ENCODE measurements at regions not wholly inside any gene's neighbourhood (a gene's known extent, or its start where the extent isn't known, plus 50 kb on each side); places are given as distances from the start of the nearest gene placed in this dataset.

DNA sequence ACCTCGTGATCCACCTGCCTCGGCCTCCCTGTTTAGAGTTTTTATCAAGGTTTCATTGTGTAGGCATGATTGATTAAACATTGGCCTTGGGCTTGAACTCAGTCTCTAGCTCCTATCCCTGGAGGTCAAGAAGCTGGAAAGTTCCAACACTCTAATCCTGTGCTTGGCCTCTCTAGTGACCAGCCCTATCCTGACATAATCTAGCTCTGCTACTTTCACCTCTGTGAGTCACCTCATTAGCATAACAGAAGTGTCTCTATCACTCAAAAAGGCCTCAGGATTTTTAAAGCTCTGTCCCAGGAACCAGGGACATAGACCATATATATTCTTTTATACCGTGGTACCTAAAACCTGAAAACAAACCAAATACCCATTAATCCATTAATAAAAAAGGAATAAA, 377.5 kb downstream of the CENPC start:
- DNase-seq, result no peak

DNA sequence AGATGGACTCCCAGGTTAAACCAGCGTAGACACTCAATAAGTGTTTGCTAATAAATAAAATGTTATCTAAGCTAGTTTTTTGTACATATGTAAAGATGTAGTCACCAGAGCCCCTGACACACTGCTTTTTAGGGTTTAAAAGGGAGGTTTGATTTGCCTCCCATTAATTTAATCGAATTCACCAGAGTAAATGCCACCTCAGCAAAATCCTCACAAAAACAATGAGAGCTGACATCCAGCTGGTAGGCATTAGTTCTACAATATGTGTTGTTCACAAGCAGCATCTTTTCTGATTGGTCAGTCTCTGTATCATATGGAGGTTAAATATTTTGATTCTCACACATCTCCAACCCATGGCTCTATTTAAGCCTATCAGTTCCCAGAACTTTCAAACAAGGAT, 382.6 kb downstream of the CENPC start:
- intact Hi-C loops (cut with DNase I; ENCODE audit: low total_unique reads), result no loop called here
- 69 to 84% (median 79%) methylated on average over 2 of the region's 2 CpGs for WGBS, 5 donors
- H3K27me3 ChIP-seq (replicated peaks in 1 of 7), result no peaks in the 10 kb centered on the region
- no peak for TF ChIP-seq POLR2AphosphoS5 (IDR thresholded peaks at IDR 0.05)
- no peaks in the 10 kb centered on the region for H3K4me1 ChIP-seq
- H3K36me3 ChIP-seq, result no peaks in the 10 kb centered on the region
- DNase-seq, result no peak
- H3K27ac ChIP-seq, result no peak overlapping the region
- H3K4me3 ChIP-seq, result no peak overlapping the region
- no peaks in the 10 kb centered on the region for H3K9me3 ChIP-seq

More for the DNA sequence above, 377.5 kb downstream of the CENPC start:
- Histone ChIP-seq H3K36me3 (no peaks in the 10 kb centered on the region), H3K4me1 (no peaks in the 10 kb centered on the region), H3K9me3 (peaks cover 0 to 6% (median 0%) of the 10 kb centered on the region in 8 donors), H3K27me3 (replicated peaks in 1 of 7) (no peaks in the 10 kb centered on the region), H3K4me3 (no peak overlapping the region), H3K27ac (no peak overlapping the region)
- TF ChIP-seq POLR2A (IDR thresholded peaks at IDR 0.05) (no peak), POLR2AphosphoS5 (IDR thresholded peaks at IDR 0.05) (no peak)
- TF ChIP-seq, protein P1, sequence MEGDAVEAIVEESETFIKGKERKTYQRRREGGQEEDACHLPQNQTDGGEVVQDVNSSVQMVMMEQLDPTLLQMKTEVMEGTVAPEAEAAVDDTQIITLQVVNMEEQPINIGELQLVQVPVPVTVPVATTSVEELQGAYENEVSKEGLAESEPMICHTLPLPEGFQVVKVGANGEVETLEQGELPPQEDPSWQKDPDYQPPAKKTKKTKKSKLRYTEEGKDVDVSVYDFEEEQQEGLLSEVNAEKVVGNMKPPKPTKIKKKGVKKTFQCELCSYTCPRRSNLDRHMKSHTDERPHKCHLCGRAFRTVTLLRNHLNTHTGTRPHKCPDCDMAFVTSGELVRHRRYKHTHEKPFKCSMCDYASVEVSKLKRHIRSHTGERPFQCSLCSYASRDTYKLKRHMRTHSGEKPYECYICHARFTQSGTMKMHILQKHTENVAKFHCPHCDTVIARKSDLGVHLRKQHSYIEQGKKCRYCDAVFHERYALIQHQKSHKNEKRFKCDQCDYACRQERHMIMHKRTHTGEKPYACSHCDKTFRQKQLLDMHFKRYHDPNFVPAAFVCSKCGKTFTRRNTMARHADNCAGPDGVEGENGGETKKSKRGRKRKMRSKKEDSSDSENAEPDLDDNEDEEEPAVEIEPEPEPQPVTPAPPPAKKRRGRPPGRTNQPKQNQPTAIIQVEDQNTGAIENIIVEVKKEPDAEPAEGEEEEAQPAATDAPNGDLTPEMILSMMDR (IDR thresholded peaks at IDR 0.05 in 8 of 11, conservative IDR thresholded peaks at IDR 0.05 in 3 of 11), result no peak
- WGBS, 5 donors, result 76 to 94% (median 92%) methylated on average over 3 of the region's 3 CpGs
- intact Hi-C loops (cut with DNase I; ENCODE audit: low total_unique reads), result no loop called here

DNA sequence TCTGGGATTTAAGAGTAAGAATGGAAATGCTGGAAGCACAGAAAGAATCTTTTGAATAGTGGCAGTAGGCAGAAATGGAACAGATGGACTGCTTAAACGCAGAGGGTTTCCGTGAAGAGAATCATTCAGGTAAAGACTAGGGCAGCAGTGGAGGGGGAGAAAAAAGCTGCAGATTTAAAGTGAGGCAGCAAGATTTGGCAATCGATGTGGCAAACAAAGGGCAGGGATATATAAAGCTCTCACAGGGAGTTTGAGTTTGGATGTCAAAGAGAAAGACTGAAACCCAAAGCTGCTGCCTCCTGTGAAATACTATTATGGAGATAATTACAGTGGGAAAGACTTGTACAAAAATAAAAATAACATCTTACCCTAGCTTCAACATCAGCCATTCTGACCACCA, 384.0 kb downstream of the CENPC start:
- DNase-seq, result no peak
- TF ChIP-seq POLR2A (IDR thresholded peaks at IDR 0.05) (no peak), POLR2AphosphoS5 (IDR thresholded peaks at IDR 0.05) (no peak)
- TF ChIP-seq, protein P1 (IDR thresholded peaks at IDR 0.05 in 8 of 11, conservative IDR thresholded peaks at IDR 0.05 in 3 of 11), result no peak
- Histone ChIP-seq H3K27ac (no peak overlapping the region), H3K9me3 (no peaks in the 10 kb centered on the region), H3K36me3 (no peaks in the 10 kb centered on the region), H3K27me3 (replicated peaks in 1 of 7) (no peaks in the 10 kb centered on the region), H3K4me3 (no peak overlapping the region), H3K4me1 (no peaks in the 10 kb centered on the region)
- intact Hi-C loops (cut with DNase I; ENCODE audit: low total_unique reads), result no loop called here
- WGBS, 5 donors, result 77 to 89% (median 82%) methylated on average over 3 of the region's 3 CpGs

DNA sequence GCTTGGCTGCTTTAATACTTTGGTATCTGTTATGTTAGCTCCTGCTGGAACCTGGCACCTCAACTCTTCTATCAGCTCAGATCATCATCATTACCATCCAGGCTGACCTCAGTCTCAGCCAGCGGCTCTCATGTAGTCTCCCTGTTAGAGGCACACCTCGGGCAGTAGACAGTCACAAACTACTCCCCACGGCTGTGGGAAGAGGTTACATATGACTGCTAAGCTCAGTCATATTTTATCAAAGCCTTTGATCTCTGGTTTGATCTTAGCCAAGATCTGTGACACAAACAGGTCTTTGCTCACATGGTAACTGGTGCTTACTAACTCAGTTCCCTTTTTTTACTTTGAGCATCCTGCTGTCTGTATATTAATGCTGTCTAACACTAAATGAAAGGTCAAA, 384.9 kb downstream of the CENPC start:
- DNase-seq, result no peak
- no peaks in the 10 kb centered on the region for H3K36me3 ChIP-seq
- 27 to 39% (median 38%) methylated on average over 3 of the region's 3 CpGs for WGBS, 5 donors
- H3K4me3 ChIP-seq, result no peak overlapping the region
- H3K27me3 ChIP-seq (replicated peaks in 1 of 7), result no peaks in the 10 kb centered on the region
- TF ChIP-seq POLR2AphosphoS5 (IDR thresholded peaks at IDR 0.05) (no peak), POLR2A (IDR thresholded peaks at IDR 0.05) (no peak)
- TF ChIP-seq, protein P1 (IDR thresholded peaks at IDR 0.05 in 8 of 11, conservative IDR thresholded peaks at IDR 0.05 in 3 of 11), result no peak
- no peaks in the 10 kb centered on the region for H3K9me3 ChIP-seq
- no peak overlapping the region for H3K27ac ChIP-seq
- H3K4me1 ChIP-seq, result no peaks in the 10 kb centered on the region
- intact Hi-C loops (cut with DNase I; ENCODE audit: low total_unique reads), result no loop called here

DNA sequence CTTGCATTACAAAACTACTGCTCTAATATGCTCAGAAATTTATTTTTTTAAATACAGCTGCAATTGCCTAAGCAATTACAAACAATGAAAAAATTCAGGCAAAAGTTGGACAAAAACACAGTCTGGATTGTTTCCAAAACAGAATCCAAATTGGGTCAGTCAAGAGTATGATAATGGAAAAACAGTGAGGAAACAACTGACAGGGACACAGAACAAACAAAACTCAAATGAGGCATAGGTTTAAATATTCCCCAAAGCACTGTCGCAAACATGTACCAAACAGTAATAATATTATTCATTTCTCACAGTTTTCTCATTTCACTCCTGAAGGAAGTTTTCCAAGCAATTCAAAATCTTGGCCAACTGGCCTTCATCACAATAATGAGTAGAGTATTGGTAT, 386.6 kb downstream of the CENPC start:
- DNase-seq, result no peak
- no peaks in the 10 kb centered on the region for H3K36me3 ChIP-seq
- no peak overlapping the region for H3K27ac ChIP-seq
- no peaks in the 10 kb centered on the region for H3K4me1 ChIP-seq
- H3K4me3 ChIP-seq, result no peak overlapping the region
- 79 to 95% (median 85%) methylated on average over 1 of the region's 1 CpG for WGBS, 5 donors
- no peaks in the 10 kb centered on the region for H3K27me3 ChIP-seq (replicated peaks in 1 of 7)
- intact Hi-C loops (cut with DNase I; ENCODE audit: low total_unique reads), result no loop called here
- TF ChIP-seq, protein P1 (IDR thresholded peaks at IDR 0.05 in 8 of 11, conservative IDR thresholded peaks at IDR 0.05 in 3 of 11), result no peak
- TF ChIP-seq POLR2AphosphoS5 (IDR thresholded peaks at IDR 0.05) (no peak), POLR2A (IDR thresholded peaks at IDR 0.05) (no peak)
- H3K9me3 ChIP-seq, result no peaks in the 10 kb centered on the region
